ENCODE measurements at regions not wholly inside any gene's neighbourhood (a gene's known extent, or its start where the extent isn't known, plus 50 kb on each side); places are given as distances from the start of the nearest gene placed in this dataset.

GRCh38 chr5:51517838-51518237 is 134.6 kb downstream of the ISL1 start:
- H3K9me3 Mint-ChIP-seq = peaks cover 2% of the 10 kb centered on the region
- H3K4me3 Mint-ChIP-seq = no peak overlapping the region
- H3K36me3 Mint-ChIP-seq = no peaks in the 10 kb centered on the region
- no peaks in the 10 kb centered on the region for H3K4me1 Mint-ChIP-seq
- no peak for DNase-seq
- H3K27ac Mint-ChIP-seq = no peak overlapping the region
- H3K27me3 Mint-ChIP-seq = no peaks in the 10 kb centered on the region
- CTCF ChIA-PET = no interaction called here

GRCh38 chr5:51518607-51519006 is 135.4 kb downstream of the ISL1 start:
- CTCF ChIA-PET = interaction anchor here (1.0 kb wide), 1 partner anchor 8 kb away, joined by 3 read pairs; no protein-coding TSS in a partner anchor
- Mint-ChIP-seq H3K36me3 (no peaks in the 10 kb centered on the region), H3K4me3 (no peak overlapping the region), H3K9me3 (peaks cover 2% of the 10 kb centered on the region), H3K27ac (no peak overlapping the region), H3K27me3 (no peaks in the 10 kb centered on the region), H3K4me1 (no peaks in the 10 kb centered on the region)
- no peak for DNase-seq

- Mint-ChIP-seq H3K9me3 (peaks cover 2% of the 10 kb centered on the region), H3K27ac (no peak overlapping the region), H3K4me1 (no peaks in the 10 kb centered on the region), H3K27me3 (no peaks in the 10 kb centered on the region), H3K4me3 (no peak overlapping the region), H3K36me3 (no peaks in the 10 kb centered on the region)
- DNase-seq = no peak
- CTCF ChIA-PET = no interaction called here
Observed at GRCh38 chr5:51521583-51521982, 138.3 kb downstream of the ISL1 start.

- Mint-ChIP-seq H3K4me1 (no peaks in the 10 kb centered on the region), H3K4me3 (no peak overlapping the region), H3K36me3 (no peaks in the 10 kb centered on the region), H3K9me3 (peaks cover 8% of the 10 kb centered on the region), H3K27me3 (no peaks in the 10 kb centered on the region), H3K27ac (no peak overlapping the region)
- no peak for DNase-seq
- CTCF ChIA-PET = no interaction called here
Observed at GRCh38 chr5:51539232-51539631, 156.0 kb downstream of the ISL1 start.

- Mint-ChIP-seq H3K4me1 (no peaks in the 10 kb centered on the region), H3K4me3 (no peak overlapping the region), H3K27ac (no peak overlapping the region), H3K27me3 (no peaks in the 10 kb centered on the region), H3K9me3 (peaks cover 6% of the 10 kb centered on the region), H3K36me3 (no peaks in the 10 kb centered on the region)
- CTCF ChIA-PET = no interaction called here
- no peak for DNase-seq
Observed at GRCh38 chr5:51544031-51544785, 161.0 kb downstream of the ISL1 start.

GRCh38 chr5:51556833-51557232 is 173.6 kb downstream of the ISL1 start:
- DNase-seq = no peak
- H3K27me3 Mint-ChIP-seq = no peaks in the 10 kb centered on the region
- H3K4me3 Mint-ChIP-seq = no peak overlapping the region
- no peaks in the 10 kb centered on the region for H3K9me3 Mint-ChIP-seq
- no peaks in the 10 kb centered on the region for H3K36me3 Mint-ChIP-seq
- H3K27ac Mint-ChIP-seq = no peak overlapping the region
- H3K4me1 Mint-ChIP-seq = no peaks in the 10 kb centered on the region
- CTCF ChIA-PET = no interaction called here

- CTCF ChIA-PET = no interaction called here
- Mint-ChIP-seq H3K9me3 (no peaks in the 10 kb centered on the region), H3K27me3 (no peaks in the 10 kb centered on the region), H3K4me3 (no peak overlapping the region), H3K4me1 (no peaks in the 10 kb centered on the region), H3K36me3 (no peaks in the 10 kb centered on the region), H3K27ac (no peak overlapping the region)
- DNase-seq = no peak
Observed at GRCh38 chr5:51558682-51559081, 175.4 kb downstream of the ISL1 start.

GRCh38 chr5:51559339-51559738 is 176.1 kb downstream of the ISL1 start:
- no peaks in the 10 kb centered on the region for H3K9me3 Mint-ChIP-seq
- no peaks in the 10 kb centered on the region for H3K36me3 Mint-ChIP-seq
- no peaks in the 10 kb centered on the region for H3K4me1 Mint-ChIP-seq
- H3K27me3 Mint-ChIP-seq = no peaks in the 10 kb centered on the region
- no peak overlapping the region for H3K27ac Mint-ChIP-seq
- CTCF ChIA-PET = no interaction called here
- H3K4me3 Mint-ChIP-seq = no peak overlapping the region
- DNase-seq = no peak

- H3K4me1 Mint-ChIP-seq = no peaks in the 10 kb centered on the region
- H3K36me3 Mint-ChIP-seq = no peaks in the 10 kb centered on the region
- no peaks in the 10 kb centered on the region for H3K27me3 Mint-ChIP-seq
- H3K4me3 Mint-ChIP-seq = no peak overlapping the region
- no peak for DNase-seq
- H3K27ac Mint-ChIP-seq = no peak overlapping the region
- no peaks in the 10 kb centered on the region for H3K9me3 Mint-ChIP-seq
- CTCF ChIA-PET = no interaction called here
Observed at GRCh38 chr5:51559921-51560658, 176.8 kb downstream of the ISL1 start.

- Mint-ChIP-seq H3K27ac (no peak overlapping the region), H3K4me3 (no peak overlapping the region), H3K9me3 (no peaks in the 10 kb centered on the region), H3K4me1 (no peaks in the 10 kb centered on the region), H3K27me3 (no peaks in the 10 kb centered on the region), H3K36me3 (no peaks in the 10 kb centered on the region)
- CTCF ChIA-PET = interaction anchor here (1.2 kb wide), 1 partner anchor 14 kb away, joined by 4 read pairs; no protein-coding TSS in a partner anchor
- DNase-seq = no peak
Observed at GRCh38 chr5:51566953-51567352, 183.7 kb downstream of the ISL1 start.

- Mint-ChIP-seq H3K27ac (no peak overlapping the region), H3K4me1 (no peaks in the 10 kb centered on the region), H3K4me3 (no peak overlapping the region), H3K27me3 (no peaks in the 10 kb centered on the region), H3K36me3 (no peaks in the 10 kb centered on the region), H3K9me3 (peaks cover 1% of the 10 kb centered on the region)
- DNase-seq = no peak
- CTCF ChIA-PET = interaction anchor here (1.2 kb wide), 1 partner anchor 15 kb away, joined by 4 read pairs; no protein-coding TSS in a partner anchor
Observed at GRCh38 chr5:51567636-51568035, 184.4 kb downstream of the ISL1 start.

GRCh38 chr5:51573835-51574234 is 190.6 kb downstream of the ISL1 start:
- Mint-ChIP-seq H3K36me3 (no peaks in the 10 kb centered on the region), H3K4me3 (no peak overlapping the region), H3K4me1 (no peaks in the 10 kb centered on the region), H3K9me3 (peaks cover 6% of the 10 kb centered on the region), H3K27ac (no peak overlapping the region), H3K27me3 (no peaks in the 10 kb centered on the region)
- DNase-seq = no peak
- CTCF ChIA-PET = no interaction called here

- Mint-ChIP-seq H3K9me3 (no peaks in the 10 kb centered on the region), H3K36me3 (no peaks in the 10 kb centered on the region)
Observed at GRCh38 chr5:51582871-51583394, 199.7 kb downstream of the ISL1 start.

GRCh38 chr5:51598026-51598425 is 214.8 kb downstream of the ISL1 start:
- DNase-seq = no peak
- no peaks in the 10 kb centered on the region for H3K36me3 Mint-ChIP-seq
- no peak overlapping the region for H3K4me3 Mint-ChIP-seq
- H3K27me3 Mint-ChIP-seq = no peaks in the 10 kb centered on the region
- no peak overlapping the region for H3K27ac Mint-ChIP-seq
- no peaks in the 10 kb centered on the region for H3K4me1 Mint-ChIP-seq
- H3K9me3 Mint-ChIP-seq = peaks cover 3% of the 10 kb centered on the region
- CTCF ChIA-PET = no interaction called here

More at GRCh38 chr5:51582871-51583394, 199.7 kb downstream of the ISL1 start:
- Mint-ChIP-seq H3K27me3 (no peaks in the 10 kb centered on the region), H3K4me3 (no peak overlapping the region), H3K27ac (no peak overlapping the region), H3K4me1 (no peaks in the 10 kb centered on the region)
- CTCF ChIA-PET = no interaction called here
- DNase-seq = no peak

- Mint-ChIP-seq H3K4me1 (no peaks in the 10 kb centered on the region), H3K4me3 (no peak overlapping the region), H3K27me3 (no peaks in the 10 kb centered on the region), H3K9me3 (no peaks in the 10 kb centered on the region), H3K27ac (no peak overlapping the region), H3K36me3 (no peaks in the 10 kb centered on the region)
- CTCF ChIA-PET = no interaction called here
- no peak for DNase-seq
Observed at GRCh38 chr5:51599587-51599986, 216.3 kb downstream of the ISL1 start.

All from activated naive CD4-positive, alpha-beta T cell treated with anti-CD3 and anti-CD28 coated beads, Interleukin-2, amount 10 ng/mL, durations not matched to agents 7 days and 5 days (primary cell).